Loucy (cell line): ENCODE measurements at regions not wholly inside any gene's neighbourhood (a gene's known extent, or its start where the extent isn't known, plus 50 kb on each side); places are given as distances from the start of the nearest gene placed in this dataset.

ENCODE experiments used
- CTCF ChIP-seq: fragments of 200-600 bp; sonication (generic); conservative IDR thresholded peaks from 2 replicates; pipeline ENCODE4 v1.5.1; 2014; ENCODE audit warnings: mild to moderate bottlenecking, antibody characterized with exemption, low read length
- EZH2phosphoT487 ChIP-seq: fragments of 200-600 bp; IDR thresholded peaks from 2 replicates; pipeline ENCODE4 v1.6.1; 2018; ENCODE audit warnings: antibody characterized with exemption, mild to moderate bottlenecking, moderate library complexity, borderline replicate concordance

GRCh38 chr21:31596055-31596454 is 63.4 kb upstream of the SOD1 start:
- TF ChIP-seq CTCF (no peak), EZH2phosphoT487 (no peak)
